Hematopoietic multipotent progenitor cell treated with erythropoietin and hydrocortisone succinate and interleukin-3 and kit ligand, for 17 days (in vitro differentiated cells): ENCODE measurements at regions not wholly inside any gene's neighbourhood (a gene's known extent, or its start where the extent isn't known, plus 50 kb on each side); places are given as distances from the start of the nearest gene placed in this dataset.

Source experiments
- DNase-seq: peaks from one replicate; pipeline ENCODE4 v3.0.0-alpha.2; 2015; ENCODE audit warnings: low spot score

DNA sequence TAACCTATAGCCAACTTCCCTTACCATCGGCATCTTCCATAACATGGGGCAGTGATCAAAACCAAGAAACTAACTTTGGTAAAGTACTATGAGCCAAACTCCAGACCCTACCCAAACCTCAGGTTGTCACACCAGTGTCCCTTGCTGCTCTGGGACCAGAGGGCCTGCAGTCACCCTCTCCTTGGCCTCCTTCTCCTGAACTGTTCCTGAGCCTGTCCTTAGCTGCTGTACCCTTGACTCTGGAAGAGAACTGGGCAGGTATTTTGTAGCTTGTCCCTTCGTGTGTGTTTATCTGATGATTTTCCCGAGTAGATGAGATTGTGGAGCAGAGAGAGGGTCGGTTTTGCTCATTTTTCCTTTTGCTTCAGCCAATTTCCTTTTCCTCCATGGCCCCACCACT lies 240.4 kb downstream of the SYK start:
- no peak for DNase-seq

DNA sequence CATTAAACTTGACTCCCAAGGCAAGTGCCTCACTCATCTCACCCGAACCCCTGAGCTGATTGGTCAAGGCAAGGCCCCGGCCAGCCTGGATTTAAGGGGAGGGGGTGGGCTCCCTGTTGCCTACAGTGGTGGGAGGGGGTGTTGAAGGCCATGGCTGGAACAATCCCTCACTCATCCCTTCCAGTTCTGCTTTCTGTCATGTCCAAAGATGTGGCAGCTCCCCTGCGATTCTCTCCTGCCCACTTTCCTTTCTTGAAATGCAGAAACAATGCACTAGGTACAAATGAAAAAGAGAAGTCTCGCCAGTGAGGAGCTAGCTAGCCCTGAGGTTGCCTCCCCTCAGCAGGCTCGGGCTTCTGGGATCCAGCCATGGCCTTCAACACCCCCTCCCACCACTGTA lies 240.9 kb downstream of the SYK start:
- DNase-seq, result no peak

DNA sequence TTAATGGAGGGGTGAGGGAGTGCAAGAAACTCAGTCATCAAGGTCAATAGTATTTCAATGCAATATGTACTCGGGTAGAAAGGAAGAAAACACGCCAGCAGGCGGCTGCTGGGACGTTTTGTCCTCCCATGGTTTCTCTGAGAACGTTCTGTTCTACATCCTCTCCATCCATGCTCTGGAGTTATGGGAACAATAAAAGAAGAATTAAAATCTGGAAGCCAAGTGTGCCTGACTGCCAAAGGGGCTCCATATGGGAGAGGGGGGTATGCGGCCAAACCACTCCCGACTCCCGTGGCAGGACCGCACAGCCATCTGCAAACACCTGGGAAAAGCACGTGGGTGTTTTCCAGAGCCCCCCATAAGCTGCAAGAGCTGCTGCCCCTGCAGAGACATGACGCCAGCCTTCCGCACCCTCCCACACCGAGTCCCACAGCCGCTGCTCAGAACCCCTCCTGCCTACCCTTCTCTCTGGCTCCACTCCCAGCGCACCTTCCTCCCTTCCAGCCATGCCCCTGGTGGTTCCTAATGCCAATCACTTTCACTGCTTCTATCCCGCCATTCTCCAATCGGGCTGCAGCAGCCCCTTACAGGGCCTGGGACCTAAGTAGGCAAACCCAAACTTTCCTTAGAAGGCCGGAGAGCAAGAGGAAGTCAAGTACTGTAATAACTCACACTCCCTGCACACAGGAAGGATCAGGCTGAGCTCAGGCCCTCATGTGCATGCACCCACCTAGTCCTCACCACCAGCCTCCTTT lies 241.6 kb downstream of the SYK start:
- no peak for DNase-seq

DNA sequence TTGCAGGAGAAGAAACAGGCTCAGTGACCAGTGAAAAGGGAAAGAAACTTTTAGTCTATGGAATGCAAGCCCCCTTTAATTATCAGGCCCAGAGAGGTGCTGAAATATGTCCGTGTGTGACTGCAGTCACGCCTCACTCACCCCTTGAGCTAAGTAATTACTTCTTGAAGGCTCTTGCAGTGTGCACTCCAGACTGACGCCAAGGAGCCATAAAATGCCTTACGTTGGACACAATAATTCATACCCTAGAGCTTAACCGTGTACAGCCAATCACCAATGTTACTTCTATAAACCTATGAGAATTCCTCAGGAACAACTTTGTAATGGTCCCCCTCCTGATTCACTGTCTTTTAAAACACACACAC lies 242.2 kb downstream of the SYK start:
- no peak for DNase-seq

DNA sequence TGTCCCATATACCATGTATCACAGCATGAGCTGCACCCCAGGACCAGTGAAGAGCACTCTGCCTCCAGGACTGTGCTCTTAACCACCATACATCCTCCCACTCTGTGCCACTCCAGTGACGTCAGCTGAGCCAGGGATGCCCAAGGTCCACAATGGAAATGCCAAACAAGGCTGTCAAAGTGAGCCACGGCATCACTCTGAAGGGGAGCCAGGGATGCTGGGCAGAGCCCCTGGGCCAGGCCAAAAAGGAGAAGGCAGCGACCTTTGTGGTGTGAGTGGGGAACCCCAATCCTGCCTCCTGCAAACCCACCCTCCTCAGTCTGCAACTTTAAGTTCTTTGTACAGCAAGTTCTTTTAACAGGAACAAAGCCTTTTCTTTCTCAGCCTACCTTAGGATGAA lies 242.7 kb downstream of the SYK start:
- DNase-seq, result no peak

DNA sequence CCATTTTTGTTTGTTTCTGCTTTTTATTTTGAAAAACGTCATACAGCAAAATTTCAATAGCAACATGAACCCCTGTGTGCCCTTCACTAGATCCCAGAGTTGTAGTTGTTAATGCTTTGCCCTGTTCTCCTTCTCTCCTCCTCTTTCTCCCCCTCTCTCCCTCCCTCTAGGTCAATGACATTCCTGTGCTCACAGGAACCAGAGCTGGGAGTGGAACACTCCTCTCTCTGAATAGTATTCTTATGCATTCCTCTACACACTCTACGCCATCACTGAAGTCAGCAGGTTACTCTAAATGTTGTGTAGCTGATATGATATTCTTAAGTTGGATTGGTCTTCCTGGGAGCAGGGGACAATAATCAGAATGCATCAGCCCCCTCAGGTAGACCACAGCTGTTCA lies 243.4 kb downstream of the SYK start:
- DNase-seq, result no peak

DNA sequence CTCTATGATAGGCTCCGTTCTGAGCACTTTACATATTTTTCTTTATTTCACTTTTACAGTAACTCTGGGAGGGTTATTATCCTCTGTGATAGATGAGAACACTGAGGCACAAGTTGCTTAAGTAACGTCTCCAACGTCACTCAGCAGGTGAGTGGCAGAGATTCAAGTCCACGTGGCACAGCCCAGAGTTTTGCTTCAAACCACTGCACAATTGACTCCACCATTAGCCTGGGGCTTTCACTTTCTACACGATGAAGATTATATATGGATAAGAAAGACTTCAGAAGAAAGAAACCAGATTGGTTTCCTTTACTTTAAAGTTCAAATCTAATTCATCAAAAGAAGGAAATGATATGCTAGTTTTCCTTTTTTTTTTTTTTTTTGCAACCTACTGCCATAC lies 245.9 kb downstream of the SYK start:
- no peak for DNase-seq

DNA sequence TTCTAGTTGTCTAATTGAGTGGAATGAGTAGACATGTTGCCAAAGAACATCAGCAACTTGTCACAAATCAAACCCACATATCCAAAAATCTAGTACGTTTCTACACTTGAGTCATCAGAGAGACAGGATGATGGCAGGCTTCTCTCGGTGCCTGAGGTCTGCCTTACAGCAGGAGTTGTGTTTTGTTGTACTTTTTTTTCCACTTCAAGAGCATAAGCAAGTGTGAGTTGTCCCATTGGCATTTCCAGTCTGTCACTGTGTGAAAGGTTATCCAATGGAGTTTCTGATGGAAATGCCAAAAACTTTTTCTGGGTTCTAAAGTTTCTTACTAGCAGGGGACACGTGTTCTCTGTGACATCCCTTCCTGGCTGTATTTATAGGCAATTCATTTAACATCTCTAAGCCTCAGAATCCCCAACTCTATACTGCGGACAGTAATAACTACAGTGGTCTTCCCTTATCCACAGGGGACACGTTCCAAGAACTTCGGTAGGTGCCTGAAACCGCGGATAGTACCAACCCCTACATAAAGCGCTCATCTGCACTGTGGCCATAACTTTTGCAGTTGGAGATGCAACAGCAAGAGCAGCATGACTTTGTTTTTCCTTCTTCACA lies 246.5 kb downstream of the SYK start:
- no peak for DNase-seq

DNA sequence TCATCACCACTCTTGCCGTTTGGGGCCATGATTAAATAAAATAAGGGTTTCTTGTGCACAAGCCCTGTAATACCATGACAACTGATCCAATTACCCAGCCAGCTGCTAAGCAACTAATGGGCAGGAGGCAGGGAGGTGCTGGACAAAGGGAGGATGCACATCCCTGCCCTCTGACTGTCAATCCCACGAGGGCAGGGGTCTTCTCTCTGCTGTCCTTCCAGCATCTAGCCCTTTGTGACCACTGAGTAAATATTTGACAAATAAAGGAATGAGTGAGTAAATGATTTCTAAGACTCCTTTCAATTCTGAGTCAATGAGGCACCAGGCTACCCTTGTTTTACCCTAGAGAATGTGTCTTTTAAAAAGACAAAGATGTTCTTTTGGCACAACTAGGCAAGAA lies 247.1 kb downstream of the SYK start:
- no peak for DNase-seq

DNA sequence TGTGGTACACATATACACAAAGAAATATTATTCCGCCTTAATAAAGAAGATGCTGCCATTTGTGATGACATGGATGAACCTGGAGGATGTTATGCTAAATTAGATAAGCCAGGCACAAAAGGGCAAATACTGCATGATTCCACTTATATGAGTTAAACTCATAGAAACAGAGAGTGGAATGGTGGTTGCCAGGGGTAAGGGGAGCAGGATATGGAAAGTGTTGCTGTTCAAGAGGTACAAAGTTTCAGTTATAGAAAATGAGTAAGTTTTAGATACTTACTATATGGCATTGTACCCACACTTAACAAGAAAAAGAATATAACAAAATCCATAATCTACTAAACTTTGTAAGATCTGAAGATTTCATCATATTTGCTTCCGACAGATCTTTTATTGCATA lies 252.2 kb downstream of the SYK start:
- DNase-seq, result no peak

DNA sequence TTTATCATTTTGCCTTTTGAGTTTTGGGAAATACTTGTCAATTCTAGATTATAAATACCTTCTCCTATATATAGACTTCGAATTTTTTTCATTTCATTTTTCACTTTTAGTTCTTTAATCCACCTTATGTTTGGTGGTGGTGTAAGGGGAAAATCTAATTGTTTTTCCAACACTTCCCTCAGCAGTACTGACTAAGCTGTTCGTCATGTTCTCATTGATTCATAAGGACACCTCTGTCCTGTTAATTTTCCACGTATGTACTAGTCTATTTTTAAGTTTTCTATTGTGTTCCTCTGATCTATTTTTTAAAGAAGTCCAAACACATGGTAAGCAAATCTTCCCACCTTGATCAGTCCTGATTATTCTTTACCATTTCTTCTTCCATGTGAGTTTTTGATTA lies 254.2 kb downstream of the SYK start:
- DNase-seq, result no peak

DNA sequence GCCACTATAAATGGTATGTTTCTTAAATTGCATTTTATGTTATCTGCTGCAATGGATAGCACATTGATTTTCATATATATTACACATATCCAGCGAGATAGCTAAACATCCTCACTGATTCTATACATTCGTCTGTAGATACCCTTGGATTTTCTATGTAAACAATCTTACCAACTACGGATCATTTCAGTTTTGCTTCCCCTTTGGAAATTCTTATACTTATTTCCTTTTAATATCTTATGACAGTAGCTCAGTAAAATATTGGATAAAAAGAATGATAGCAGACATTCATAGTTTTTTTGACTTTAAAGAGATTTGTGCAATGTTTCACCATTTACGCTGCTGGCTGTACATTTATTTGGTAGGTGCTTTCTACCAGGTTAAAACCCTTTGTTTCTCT lies 254.9 kb downstream of the SYK start:
- no peak for DNase-seq

DNA sequence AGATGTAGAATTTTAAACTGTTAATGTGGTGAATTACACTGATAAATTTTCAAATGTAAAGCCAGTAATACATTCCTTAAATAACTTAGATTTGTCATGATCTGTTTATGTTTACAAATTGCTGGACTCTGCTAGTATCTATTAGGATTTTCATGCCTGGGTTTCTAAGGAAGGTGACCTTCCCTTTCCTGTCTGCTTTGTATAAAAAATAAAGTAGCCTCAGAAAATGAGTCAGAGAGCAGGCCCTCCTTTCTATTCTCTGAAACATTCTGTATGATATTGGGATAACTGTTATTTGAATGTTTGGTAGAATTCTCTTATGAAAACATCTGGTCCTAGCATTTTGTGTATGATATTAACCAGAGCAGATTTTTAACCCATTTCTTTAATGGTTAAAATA lies 255.3 kb downstream of the SYK start:
- DNase-seq, result no peak

DNA sequence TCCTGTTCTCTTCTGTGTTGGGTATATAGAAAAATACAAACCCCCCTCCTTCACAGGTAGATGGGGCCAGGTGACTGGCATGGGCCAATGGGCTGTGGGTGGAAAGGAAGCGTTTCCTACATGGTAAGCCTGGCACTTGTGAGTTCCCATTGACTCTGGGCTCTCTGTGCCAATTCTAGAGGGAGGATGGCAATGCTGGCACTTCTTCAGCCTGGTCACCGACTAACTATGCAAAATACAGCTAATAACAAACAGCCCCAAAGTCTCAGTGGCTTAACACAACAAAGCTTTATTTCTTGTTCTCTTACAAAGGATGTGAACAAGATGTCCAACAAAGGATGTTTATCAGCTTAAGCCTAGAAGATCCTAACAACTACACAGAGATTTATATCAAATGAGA lies 258.1 kb downstream of the SYK start:
- no peak for DNase-seq

DNA sequence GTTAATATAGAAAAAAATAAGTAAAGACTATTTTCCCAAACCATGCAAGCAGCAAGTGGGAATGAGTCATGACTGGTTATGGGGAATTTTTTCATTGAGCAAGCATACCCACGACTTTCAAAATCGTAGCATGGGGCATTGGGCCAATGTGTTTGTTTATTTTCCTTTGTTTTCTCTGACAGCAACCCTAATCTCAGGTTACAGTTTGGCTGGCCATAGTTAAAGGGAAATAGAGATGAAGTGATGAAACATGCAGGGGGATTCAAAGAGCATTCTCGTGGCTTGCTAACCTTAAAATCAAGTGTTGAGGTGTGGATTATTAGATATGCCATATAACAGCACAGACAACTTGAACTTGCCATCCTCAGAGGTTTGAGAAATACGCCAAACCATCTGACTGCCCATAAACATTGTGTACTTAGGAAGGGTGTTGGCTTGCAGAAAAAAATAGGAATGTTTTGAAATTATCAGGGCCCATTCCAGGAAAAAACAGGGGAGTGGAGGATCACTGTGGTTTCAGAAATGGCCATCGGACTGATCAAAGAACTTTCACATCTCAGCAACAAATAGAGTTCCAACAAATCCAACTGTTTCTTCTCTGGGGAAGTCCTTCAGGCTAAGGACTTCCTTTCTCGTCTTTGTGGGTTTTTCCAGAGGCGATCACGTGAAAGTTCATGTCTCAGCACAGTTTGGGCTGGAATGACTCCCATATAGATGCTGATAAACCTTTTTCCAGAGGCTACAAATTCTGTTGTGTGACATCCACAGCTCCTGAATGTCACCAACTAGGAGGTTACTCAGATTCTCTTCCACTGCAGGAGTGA lies 259.1 kb downstream of the SYK start:
- DNase-seq, result no peak

DNA sequence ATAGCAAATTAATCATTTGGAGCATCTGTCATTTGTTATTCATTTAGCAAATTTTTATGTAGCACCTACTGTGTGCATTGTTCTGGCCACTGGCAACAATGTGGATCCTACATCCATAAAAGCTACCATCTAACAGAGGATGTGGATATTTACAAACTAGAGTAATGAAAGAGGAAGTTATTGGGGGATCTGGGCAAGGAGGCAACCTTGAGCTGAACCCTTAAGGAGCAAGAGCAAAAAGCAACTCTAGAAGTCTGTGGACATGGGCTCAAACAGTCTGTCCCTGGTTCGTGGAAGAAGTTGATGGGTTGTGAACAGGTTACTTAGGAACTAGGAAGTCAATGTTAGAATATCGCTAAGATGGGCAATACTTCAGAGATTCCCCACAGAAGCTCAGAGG lies 259.9 kb downstream of the SYK start:
- no peak for DNase-seq

DNA sequence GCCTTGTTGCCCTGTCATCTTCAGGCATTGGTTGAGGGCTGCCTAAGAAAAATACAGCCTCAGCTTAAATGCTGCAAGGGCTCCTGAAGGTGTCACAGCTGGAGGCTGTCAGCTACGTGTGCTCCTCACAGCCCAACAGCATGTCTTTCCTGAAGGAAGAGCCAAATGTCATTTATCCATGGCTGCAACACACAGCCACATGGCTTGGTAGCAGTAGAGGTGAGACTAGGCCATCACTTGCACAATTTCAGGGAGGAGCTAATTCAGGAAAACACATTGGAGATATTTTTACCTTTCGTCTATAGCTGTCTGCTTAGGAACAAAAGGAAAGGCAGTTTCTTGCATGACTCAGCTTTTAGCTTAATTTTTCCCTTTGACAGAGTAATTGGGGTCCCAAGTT lies 260.7 kb downstream of the SYK start:
- no peak for DNase-seq

DNA sequence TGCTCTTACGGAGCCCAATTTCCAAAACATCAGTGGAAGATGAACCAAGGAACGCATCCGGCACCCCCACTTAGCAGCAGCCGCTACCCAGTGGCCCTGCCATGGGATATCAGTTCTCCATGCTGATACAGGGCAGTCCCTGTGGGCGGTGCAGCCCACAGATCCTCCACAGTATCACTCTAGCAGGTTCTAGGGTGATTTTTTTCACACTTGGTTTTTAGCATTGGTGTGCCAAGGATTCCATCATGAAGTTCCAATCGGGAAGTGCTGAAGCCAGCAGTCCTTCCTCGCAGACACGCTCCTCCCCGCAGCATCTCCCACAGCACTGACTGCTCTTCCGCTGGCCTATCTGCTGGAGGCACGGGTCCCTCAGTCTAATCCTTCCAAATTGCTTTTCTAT lies 261.9 kb downstream of the SYK start:
- no peak for DNase-seq

DNA sequence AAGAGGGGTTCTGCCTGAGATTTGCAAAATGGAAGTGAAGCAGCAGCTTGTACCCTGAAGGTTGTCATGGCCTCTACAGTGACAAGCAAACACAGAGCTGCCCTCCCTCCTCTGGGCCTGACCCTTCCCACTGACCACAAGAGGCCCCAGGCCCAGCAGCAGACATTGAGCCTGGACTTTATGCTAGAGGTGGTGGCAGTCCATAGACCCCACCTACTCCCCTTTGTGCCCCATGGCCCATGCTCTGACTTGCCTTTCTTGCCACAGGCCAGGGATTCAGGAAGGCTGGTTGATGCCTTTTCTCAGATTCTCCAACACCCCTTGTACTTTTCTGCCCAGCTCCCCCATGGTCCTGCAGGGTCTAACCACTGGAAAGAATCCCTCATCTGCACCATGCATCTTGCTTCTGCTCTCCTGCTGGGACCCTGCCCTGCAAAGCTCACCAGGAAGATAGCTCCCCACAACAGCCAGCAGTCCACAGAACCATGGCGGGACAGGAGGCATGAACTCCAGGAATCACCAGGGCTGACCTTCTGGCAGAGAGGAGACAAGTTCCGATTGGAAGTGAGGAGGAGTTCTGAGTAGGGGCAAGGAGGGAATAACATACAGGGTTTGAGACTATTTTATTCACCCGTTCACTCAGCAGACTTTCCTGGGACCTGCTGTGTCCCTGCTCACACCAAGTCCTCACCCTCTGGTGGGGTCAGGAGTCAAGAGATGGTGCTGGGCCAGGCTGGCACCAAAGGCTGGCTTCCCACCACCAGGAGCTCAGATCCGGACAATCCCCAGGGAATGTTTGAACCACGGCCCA lies 263.8 kb downstream of the SYK start:
- DNase-seq, result no peak

DNA sequence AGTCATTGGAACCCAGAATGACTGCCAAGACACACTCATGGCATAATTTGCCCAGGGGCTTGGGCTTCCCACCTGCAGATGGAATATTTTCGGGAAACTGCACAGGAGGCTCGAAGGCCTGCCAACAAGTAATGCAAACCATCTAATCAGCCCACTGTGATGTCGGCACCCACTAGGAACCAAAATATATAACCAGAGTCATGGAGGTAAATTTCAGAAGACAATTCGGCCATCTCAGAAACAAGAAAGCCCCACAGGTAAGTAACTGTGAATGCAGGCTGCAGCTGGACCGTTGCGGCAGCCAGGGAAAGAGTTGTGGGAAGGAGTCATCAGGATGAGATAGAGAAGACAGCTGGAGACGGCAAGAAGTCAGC lies 264.4 kb downstream of the SYK start:
- DNase-seq, result no peak

DNA sequence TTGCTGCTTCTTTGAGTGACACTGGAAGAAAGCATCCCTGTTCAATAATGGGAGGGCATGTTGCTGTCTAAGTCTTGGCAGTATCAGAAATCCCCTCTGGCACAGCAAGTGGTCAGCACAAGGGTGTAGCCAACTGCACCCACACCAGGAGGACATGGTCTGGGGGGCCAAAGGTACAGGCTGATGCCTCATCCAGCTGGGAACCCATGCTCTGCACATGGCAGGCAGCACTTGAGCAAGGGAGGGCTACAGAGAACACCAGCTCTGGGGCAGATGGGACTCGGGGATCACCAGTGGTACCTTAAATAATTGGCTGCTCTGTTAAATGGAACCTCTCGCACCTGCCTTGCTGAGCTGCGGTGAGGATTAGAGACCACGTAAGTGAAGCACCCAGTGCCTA lies 265.2 kb downstream of the SYK start:
- DNase-seq, result no peak

DNA sequence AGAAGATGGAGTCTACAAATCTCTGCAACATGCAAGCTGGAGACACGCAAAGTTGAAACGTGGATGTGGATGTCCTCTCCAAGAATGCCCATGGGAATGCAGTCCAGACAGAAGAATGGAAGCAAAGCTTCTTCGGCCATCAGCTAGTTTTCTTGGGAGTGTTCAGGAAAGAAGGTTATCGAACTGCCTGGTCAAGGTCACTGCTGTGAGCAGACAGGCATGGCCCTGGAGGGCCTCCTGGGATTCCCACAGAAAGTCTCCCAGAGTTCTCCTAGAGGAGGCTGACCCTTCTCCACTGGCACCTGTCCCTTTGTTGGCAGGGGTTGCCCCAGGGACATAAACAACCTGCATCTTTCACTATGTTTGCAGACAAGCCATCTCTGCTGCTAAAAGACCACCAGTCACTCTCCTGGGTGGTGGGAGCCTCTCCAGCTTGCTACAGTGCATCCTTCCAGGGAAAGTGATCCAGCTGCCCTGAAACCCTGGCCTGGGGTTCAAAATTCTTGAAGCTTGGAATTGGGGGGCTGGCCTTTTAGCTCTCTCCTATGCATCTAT lies 265.8 kb downstream of the SYK start:
- DNase-seq, result no peak
